OCI-LY7 (cell line): ENCODE measurements at regions not wholly inside any gene's neighbourhood (a gene's known extent, or its start where the extent isn't known, plus 50 kb on each side); places are given as distances from the start of the nearest gene placed in this dataset.

ENCODE experiments used
- BruUV-seq: library from RNA; stranded (reverse); fragments of 400-500 nt; replicated peaks from 2 replicates; lab custom pipeline; 2021; lab: Mats Ljungman, UMichigan
- CTCF ChIA-PET: fragments of 300-600 bp; sonication (Branson Sonifier 250); formaldehyde crosslinking; loops from one replicate; lab custom pipeline; 2022; ENCODE audit warnings: antibody characterized with exemption; ENCODE audit not compliant: unreplicated experiment; lab: Charles Lee
- POLR2A ChIA-PET: fragments of 300-600 bp; sonication (Branson Sonifier 250); formaldehyde crosslinking; loops from one replicate; lab custom pipeline; 2022; ENCODE audit warnings: antibody characterized with exemption; lab: Charles Lee
- DNase-seq: peaks from one replicate; pipeline ENCODE4 v3.0.0-alpha.2; 2015; ENCODE audit warnings: low spot score
- H2AFZ ChIP-seq: fragments of 200-600 bp; sonication (generic), shearing (Covaris generic); 2 replicates; pipeline ENCODE4 v1.6.1; 2014; ENCODE audit warnings: mild to moderate bottlenecking, antibody characterized with exemption, low read length, moderate library complexity
- H3K27ac ChIP-seq: fragments of 200-600 bp; sonication (generic); 2 replicates; pipeline ENCODE4 v1.5.1; 2014; ENCODE audit warnings: mixed run types, low read depth, mild to moderate bottlenecking, moderate library complexity, low read length, inconsistent platforms; ENCODE audit not compliant: poor library complexity, severe bottlenecking
- H3K36me3 ChIP-seq: fragments of 200-600 bp; sonication (generic); 2 replicates; pipeline ENCODE4 v1.6.1; 2014; ENCODE audit warnings: mild to moderate bottlenecking, antibody characterized with exemption, low read length, moderate library complexity, mixed read lengths; ENCODE audit not compliant: insufficient read depth
- H3K4me1 ChIP-seq: fragments of 200-600 bp; sonication (generic); 2 replicates; pipeline ENCODE4 v1.5.1; 2014; ENCODE audit warnings: mild to moderate bottlenecking, low read length; ENCODE audit not compliant: insufficient read depth, poor library complexity, severe bottlenecking
- H3K4me2 ChIP-seq: fragments of 200-600 bp; sonication (generic); 2 replicates; pipeline ENCODE4 v1.6.1; 2014; ENCODE audit warnings: mild to moderate bottlenecking, low read length
- H3K4me3 ChIP-seq: fragments of 200-600 bp; sonication (generic); 2 replicates; pipeline ENCODE4 v1.5.1; 2014; ENCODE audit warnings: mild to moderate bottlenecking, low read depth, low read length; ENCODE audit not compliant: poor library complexity, severe bottlenecking
- H3K79me2 ChIP-seq: fragments of 200-600 bp; sonication (generic); 2 replicates; pipeline ENCODE4 v1.6.1; 2016; ENCODE audit warnings: low read depth, mild to moderate bottlenecking, low read length, moderate library complexity, mixed read lengths; ENCODE audit not compliant: insufficient read depth
- H3K9me2 ChIP-seq: fragments of 200-600 bp; sonication (generic); 2 replicates; pipeline ENCODE4 v1.6.1; 2016; ENCODE audit warnings: mild to moderate bottlenecking, low read length, mixed read lengths; ENCODE audit not compliant: insufficient read depth
- H3K9me3 ChIP-seq: fragments of 200-600 bp; sonication (generic); 2 replicates; pipeline ENCODE4 v1.6.1; 2014; ENCODE audit warnings: mild to moderate bottlenecking, mixed run types, low read length, mixed read lengths
- H4K20me1 ChIP-seq: fragments of 200-600 bp; sonication (generic); 2 replicates; pipeline ENCODE4 v1.6.1; 2014; ENCODE audit warnings: mild to moderate bottlenecking, antibody characterized with exemption, low read length, moderate library complexity, mixed read lengths; ENCODE audit not compliant: insufficient read depth
- CTCF ChIP-seq: fragments of 200-600 bp; sonication (generic); conservative IDR thresholded peaks from 2 replicates; pipeline ENCODE4 v1.5.1; 2014; ENCODE audit warnings: mild to moderate bottlenecking, antibody characterized with exemption, low read length, moderate library complexity, mixed read lengths
- EZH2phosphoT487 ChIP-seq: fragments of 200-600 bp; sonication (generic); IDR thresholded peaks from 2 replicates; pipeline ENCODE4 v1.6.1; 2018; ENCODE audit warnings: low read depth, borderline replicate concordance, mild to moderate bottlenecking, mixed run types, antibody characterized with exemption, low read length, moderate library complexity, mixed read lengths
- intact Hi-C: fragments of 100-400 bp; cut with micrococcal nuclease; formaldehyde crosslinking; loops from one replicate; pipeline ENCODE4 v1.10.0; 2022; ENCODE audit not compliant: unreplicated experiment

- Histone ChIP-seq H3K9me2 (no peaks in the 10 kb centered on the region), H3K9me3 (no peaks in the 10 kb centered on the region), H3K27ac (no peak overlapping the region), H3K79me2 (no peaks in the 10 kb centered on the region), H3K4me2 (no peak overlapping the region), H3K4me1 (no peaks in the 10 kb centered on the region), H3K36me3 (no peaks in the 10 kb centered on the region), H3K4me3 (no peak overlapping the region), H2AFZ (no peak overlapping the region), H4K20me1 (no peaks in the 10 kb centered on the region)
- no TSS peak for BruUV-seq
- ChIA-PET CTCF (no interaction called here), POLR2A (interaction anchor here (0.6 kb wide), 1 partner anchor 813 kb away, joined by 3 read pairs; no protein-coding TSS in a partner anchor)
- TF ChIP-seq EZH2phosphoT487: no peak
- no peak for TF ChIP-seq CTCF
- no peak for DNase-seq
- intact Hi-C loops: no loop called here
Observed at GRCh38 chr5:161078793-161079192, 226.8 kb upstream of the ATP10B start.

DNA sequence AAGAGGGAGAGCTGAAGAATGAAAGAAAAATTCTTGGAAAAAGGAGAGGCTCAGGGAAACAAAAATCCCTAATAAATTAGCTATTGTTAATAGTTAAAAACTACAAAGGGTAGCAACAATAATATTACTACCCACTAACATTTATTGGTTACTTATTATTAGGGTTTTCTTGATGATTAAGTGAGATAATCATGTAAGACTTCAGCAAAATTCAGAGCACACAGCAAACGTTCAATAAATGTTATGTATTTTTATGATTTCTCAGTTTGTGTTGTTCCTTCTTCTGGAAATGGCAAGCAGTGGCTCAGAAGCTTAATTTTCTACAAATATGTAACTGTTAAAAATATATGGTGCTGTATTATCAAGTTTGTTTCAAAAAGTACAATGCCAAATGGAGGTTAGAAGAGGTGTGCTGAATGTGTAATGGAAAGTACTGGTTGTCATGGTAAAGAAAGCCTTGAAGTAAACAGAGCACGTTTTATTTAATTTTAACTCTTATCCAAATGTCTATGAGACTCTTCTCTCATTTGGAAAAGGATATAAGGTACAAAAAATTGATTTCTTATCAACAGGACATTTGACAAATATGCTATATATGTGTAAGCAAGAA lies 226.0 kb upstream of the ATP10B start:
- no peak overlapping the region for H3K4me2 ChIP-seq
- H3K27ac ChIP-seq: no peak overlapping the region
- H3K36me3 ChIP-seq: no peaks in the 10 kb centered on the region
- no TSS peak for BruUV-seq
- H2AFZ ChIP-seq: no peak overlapping the region
- no peaks in the 10 kb centered on the region for H3K4me1 ChIP-seq
- H4K20me1 ChIP-seq: no peaks in the 10 kb centered on the region
- H3K4me3 ChIP-seq: no peak overlapping the region
- POLR2A ChIA-PET: interaction anchor here (0.6 to 0.7 kb wide), 2 partner anchors 330 to 524 kb away, joined by 3 read pairs; no protein-coding TSS in a partner anchor
- no peaks in the 10 kb centered on the region for H3K79me2 ChIP-seq
- CTCF ChIA-PET: no interaction called here
- no peaks in the 10 kb centered on the region for H3K9me3 ChIP-seq
- intact Hi-C loops: no loop called here
- no peaks in the 10 kb centered on the region for H3K9me2 ChIP-seq
- no peak for DNase-seq
- TF ChIP-seq CTCF (no peak), EZH2phosphoT487 (no peak)

GRCh38 chr5:161077496-161077895 lies 225.5 kb upstream of the ATP10B start:
- H4K20me1 ChIP-seq: no peaks in the 10 kb centered on the region
- intact Hi-C loops: no loop called here
- no peak for DNase-seq
- H2AFZ ChIP-seq: no peak overlapping the region
- no peaks in the 10 kb centered on the region for H3K79me2 ChIP-seq
- H3K4me2 ChIP-seq: no peak overlapping the region
- H3K27ac ChIP-seq: no peak overlapping the region
- TF ChIP-seq EZH2phosphoT487 (no peak), CTCF (no peak)
- no peak overlapping the region for H3K4me3 ChIP-seq
- no TSS peak for BruUV-seq
- no peaks in the 10 kb centered on the region for H3K9me3 ChIP-seq
- no peaks in the 10 kb centered on the region for H3K9me2 ChIP-seq
- CTCF ChIA-PET: no interaction called here
- H3K4me1 ChIP-seq: no peaks in the 10 kb centered on the region
- no peaks in the 10 kb centered on the region for H3K36me3 ChIP-seq
- POLR2A ChIA-PET: interaction anchor here (0.6 to 0.7 kb wide), 2 partner anchors 330 to 523 kb away, joined by 3 read pairs; no protein-coding TSS in a partner anchor
